ENCODE measurements at regions not wholly inside any gene's neighbourhood (a gene's known extent, or its start where the extent isn't known, plus 50 kb on each side); places are given as distances from the start of the nearest gene placed in this dataset.

Small RNAs in the stretch of these regions (microRNA-seq; reads per million reads assigned to microRNA genes)
- 0 to 0.32 reads per million in 2 donors for gene MIR3683 (ENCODE audit: borderline microRNAs expressed in 2 of 2)

Data from posterior vena cava (tissue), 2 donors.